Dendritic cell treated with granulocyte-macrophage colony-stimulating factor and Interleukin-4, amounts not matched to agents 40 ng/mL and 50 ng/mL, for 4 days (primary cell): ENCODE measurements at regions not wholly inside any gene's neighbourhood (a gene's known extent, or its start where the extent isn't known, plus 50 kb on each side); places are given as distances from the start of the nearest gene placed in this dataset.

Source experiments
- H3K27ac Mint-ChIP-seq: one replicate; pipeline ENCODE4 v1.8.0; 2022; ENCODE audit warnings: mild to moderate bottlenecking, mixed read lengths
- H3K27me3 Mint-ChIP-seq: one replicate; pipeline ENCODE4 v1.8.0; 2022; ENCODE audit warnings: mild to moderate bottlenecking, mixed read lengths
- H3K36me3 Mint-ChIP-seq: one replicate; pipeline ENCODE4 v1.8.0; 2022; ENCODE audit warnings: low read depth, mixed read lengths
- H3K4me1 Mint-ChIP-seq: one replicate; pipeline ENCODE4 v1.8.0; 2022; ENCODE audit warnings: low read depth, mixed read lengths
- H3K4me3 Mint-ChIP-seq: one replicate; pipeline ENCODE4 v1.8.0; 2022; ENCODE audit warnings: mild to moderate bottlenecking, moderate library complexity, mixed read lengths
- H3K9me3 Mint-ChIP-seq: one replicate; pipeline ENCODE4 v1.8.0; 2022; ENCODE audit warnings: mixed read lengths
- intact Hi-C: fragments of 100-400 bp; cut with micrococcal nuclease; formaldehyde crosslinking; loops from one replicate; pipeline ENCODE4 v1.15.0; 2022

GRCh38 chr2:144615866-144616565 is 96.1 kb upstream of the ZEB2 start:
- peak overlapping the region; percentile 55 for H3K27ac Mint-ChIP-seq
- intact Hi-C loops = loop anchor here (5.0 kb wide), 1 partner anchor 36 kb away; no protein-coding TSS in a partner anchor
- H3K27me3 Mint-ChIP-seq = no peaks in the 10 kb centered on the region
- H3K4me3 Mint-ChIP-seq = no peak overlapping the region
- H3K4me1 Mint-ChIP-seq = peaks cover 36% of the 10 kb centered on the region
- H3K9me3 Mint-ChIP-seq = peaks cover under 1% of the 10 kb centered on the region
- peaks cover 7% of the 10 kb centered on the region for H3K36me3 Mint-ChIP-seq

DNA sequence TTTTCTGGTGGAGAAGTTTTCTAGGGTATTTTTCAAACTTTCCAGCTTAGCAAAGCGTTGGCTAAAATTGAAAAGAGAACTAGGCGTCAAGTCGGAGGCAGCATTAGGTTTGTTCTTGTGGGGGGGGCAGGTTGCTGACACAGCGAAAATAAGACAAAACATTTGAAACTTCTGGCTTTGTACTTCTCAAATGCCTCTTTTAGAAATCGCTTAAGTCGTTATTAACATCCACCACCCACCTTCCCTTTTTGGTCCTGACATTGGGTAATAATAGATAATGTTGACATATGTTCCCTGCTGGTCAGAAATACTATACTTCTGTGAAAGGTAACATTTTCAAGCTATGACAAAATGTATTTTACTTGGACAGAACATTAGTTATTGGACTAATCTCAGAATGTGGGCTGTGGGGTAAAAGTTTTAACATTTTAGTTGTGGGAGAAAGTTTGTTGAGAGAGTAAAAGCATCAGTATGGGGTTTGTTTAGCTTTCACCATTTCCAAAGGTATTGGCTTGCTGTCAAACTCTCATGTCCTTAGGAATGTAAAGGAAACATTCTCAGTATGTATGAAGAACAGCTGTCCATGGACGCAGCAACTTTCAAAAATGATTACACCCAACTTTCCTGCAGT is 88.1 kb upstream of the ZEB2 start:
- H3K4me3 Mint-ChIP-seq = peak overlapping the region; percentile 35
- H3K27me3 Mint-ChIP-seq = no peaks in the 10 kb centered on the region
- no peaks in the 10 kb centered on the region for H3K36me3 Mint-ChIP-seq
- H3K9me3 Mint-ChIP-seq = no peaks in the 10 kb centered on the region
- H3K4me1 Mint-ChIP-seq = peaks cover 55% of the 10 kb centered on the region
- intact Hi-C loops = loop anchor here (1.0 to 5.0 kb wide), 5 partner anchors 53 to 1144 kb away; no protein-coding TSS in a partner anchor
- peak overlapping the region; percentile 94 for H3K27ac Mint-ChIP-seq

DNA sequence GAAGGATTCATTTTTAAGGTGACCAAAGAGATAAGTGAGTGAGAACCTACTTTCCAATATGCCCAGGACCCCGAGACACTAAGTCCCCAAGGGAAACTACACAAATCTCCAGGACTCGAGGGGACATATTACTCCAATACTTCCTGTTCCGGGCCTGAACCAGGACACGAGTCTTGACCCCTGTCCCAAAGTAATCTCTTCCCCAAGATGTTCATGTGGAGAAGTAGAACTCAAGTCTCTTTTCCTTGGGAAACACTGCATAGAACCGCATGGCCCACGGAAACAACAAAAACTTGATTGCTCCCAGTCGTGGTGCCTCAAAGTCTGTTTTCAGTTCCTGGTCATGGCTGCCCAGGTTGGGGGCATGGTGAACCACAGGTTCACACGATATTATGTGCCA is 87.2 kb upstream of the ZEB2 start:
- no peaks in the 10 kb centered on the region for H3K27me3 Mint-ChIP-seq
- intact Hi-C loops = loop anchor here (1.0 to 5.0 kb wide), 4 partner anchors 84 to 1145 kb away; no protein-coding TSS in a partner anchor
- H3K36me3 Mint-ChIP-seq = no peaks in the 10 kb centered on the region
- peaks cover 50% of the 10 kb centered on the region for H3K4me1 Mint-ChIP-seq
- peak overlapping the region; percentile 33 for H3K4me3 Mint-ChIP-seq
- no peaks in the 10 kb centered on the region for H3K9me3 Mint-ChIP-seq
- peak overlapping the region; percentile 94 for H3K27ac Mint-ChIP-seq

DNA sequence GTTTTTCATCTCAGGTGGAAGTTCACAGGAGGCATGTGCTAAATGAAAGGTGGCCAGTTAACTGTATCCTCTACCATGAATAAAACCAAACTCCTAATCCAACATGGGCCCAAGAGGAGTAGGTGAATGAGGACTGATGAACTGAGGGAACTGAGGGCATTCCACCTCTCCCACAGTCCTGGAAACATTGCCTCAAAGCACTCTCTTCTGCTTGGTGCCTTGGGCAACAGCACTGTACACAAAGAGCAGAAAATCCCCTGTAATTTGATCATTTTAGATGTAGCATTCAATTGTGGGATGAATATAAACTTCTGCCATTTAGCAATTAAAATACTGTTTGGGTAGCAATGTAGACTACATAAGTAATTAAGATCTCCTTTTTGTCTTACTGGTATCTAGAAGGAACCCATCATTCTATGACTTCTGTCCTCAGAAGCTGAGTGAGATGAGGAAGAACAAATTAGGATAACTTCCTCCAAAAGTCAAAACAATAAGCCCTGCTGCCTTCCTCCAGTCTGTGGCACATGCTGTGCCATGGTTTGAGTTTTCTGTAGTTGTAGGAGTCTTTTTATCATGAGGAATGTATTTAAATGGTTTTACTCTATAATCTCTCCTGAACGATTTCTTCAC is 86.7 kb upstream of the ZEB2 start:
- Mint-ChIP-seq H3K4me3 (peak overlapping the region; percentile 33), H3K4me1 (peaks cover 49% of the 10 kb centered on the region), H3K9me3 (no peaks in the 10 kb centered on the region), H3K27me3 (no peaks in the 10 kb centered on the region), H3K36me3 (no peaks in the 10 kb centered on the region), H3K27ac (peak overlapping the region; percentile 94)
- intact Hi-C loops = loop anchor here (1.0 to 5.0 kb wide), 4 partner anchors 83 to 1146 kb away; no protein-coding TSS in a partner anchor

DNA sequence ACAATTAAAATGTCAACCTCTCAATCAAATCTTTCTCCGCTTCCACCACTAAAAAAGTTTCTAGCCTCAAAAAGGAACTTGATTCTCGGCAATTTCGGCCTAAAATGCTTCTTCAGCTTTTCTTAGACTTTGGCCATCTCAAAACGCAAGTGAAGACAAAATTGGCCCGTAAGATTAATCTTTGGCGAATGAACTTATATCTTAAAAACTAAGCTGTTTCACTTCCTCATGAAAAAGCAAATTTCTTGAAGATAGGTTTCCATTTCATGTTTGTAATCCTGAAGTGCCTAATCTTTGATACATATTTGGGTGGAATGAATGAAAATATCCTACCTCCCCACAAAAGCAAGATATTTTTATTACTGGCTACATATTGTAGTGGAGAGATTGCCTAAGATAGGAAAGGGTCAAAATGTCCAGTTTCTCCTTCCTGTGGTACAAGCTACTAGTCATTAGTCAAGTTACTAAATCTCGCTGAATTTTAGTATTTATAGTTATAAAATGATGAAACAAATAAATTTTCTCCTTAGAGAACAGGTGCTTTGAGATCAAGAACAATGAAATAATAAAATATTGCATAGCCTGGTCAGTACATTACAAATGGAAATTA is 85.4 kb upstream of the ZEB2 start:
- Mint-ChIP-seq H3K9me3 (no peaks in the 10 kb centered on the region), H3K4me1 (peaks cover 46% of the 10 kb centered on the region), H3K36me3 (no peaks in the 10 kb centered on the region), H3K27ac (peak overlapping the region; percentile 94), H3K27me3 (no peaks in the 10 kb centered on the region), H3K4me3 (no peak overlapping the region)
- intact Hi-C loops = loop anchor here (5.0 kb wide), 1 partner anchor 1147 kb away; no protein-coding TSS in a partner anchor

DNA sequence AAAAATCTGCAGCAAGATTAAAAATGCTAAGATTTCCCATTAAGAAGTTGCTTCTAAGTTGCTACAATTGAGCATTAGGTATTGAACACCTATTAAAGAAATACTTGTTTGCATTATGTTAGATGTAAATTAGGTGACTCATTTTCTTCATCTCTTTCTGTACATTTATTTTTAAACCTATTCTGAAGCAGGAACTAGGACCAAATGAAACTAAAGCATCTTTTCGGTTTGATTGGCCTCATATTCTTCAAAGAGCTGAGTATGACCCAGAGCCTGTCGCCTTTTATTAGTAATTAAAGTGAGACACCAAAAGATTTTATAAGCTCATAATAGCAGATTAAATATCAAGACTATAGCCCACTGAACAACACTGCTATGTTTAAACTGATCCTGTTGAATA is 83.4 kb upstream of the ZEB2 start:
- Mint-ChIP-seq H3K4me3 (no peak overlapping the region), H3K4me1 (peaks cover 37% of the 10 kb centered on the region), H3K27ac (peak overlapping the region; percentile 94)

DNA sequence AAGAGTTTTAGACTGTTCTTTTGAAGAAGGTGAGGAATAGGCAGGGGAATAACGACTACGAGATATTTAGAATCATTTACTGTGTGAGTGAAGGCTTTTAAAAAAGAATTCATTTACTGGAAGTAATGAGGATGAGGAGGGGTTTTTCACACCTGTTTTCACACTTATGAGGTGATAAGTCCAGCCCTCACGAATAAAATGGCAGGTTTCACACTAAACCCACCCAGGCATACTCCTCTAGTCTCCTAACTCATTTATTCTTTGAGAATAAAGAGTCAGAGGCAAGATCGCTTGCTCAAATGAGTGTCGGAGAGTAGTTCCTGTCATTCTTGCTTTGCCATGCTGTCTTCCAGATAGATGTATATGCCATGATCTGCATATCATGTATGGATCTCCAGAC is 79.0 kb upstream of the ZEB2 start:
- peaks cover 29% of the 10 kb centered on the region for H3K4me1 Mint-ChIP-seq
- no peak overlapping the region for H3K4me3 Mint-ChIP-seq
- peaks cover 6% of the 10 kb centered on the region for H3K9me3 Mint-ChIP-seq
- H3K27ac Mint-ChIP-seq = no peak overlapping the region
- intact Hi-C loops = no loop called here
- H3K36me3 Mint-ChIP-seq = no peaks in the 10 kb centered on the region
- H3K27me3 Mint-ChIP-seq = no peaks in the 10 kb centered on the region

More for the DNA sequence above, 83.4 kb upstream of the ZEB2 start:
- H3K9me3 Mint-ChIP-seq = peaks cover 6% of the 10 kb centered on the region
- no peaks in the 10 kb centered on the region for H3K36me3 Mint-ChIP-seq
- no peaks in the 10 kb centered on the region for H3K27me3 Mint-ChIP-seq
- intact Hi-C loops = no loop called here

GRCh38 chr2:144597894-144598593 is 78.1 kb upstream of the ZEB2 start:
- no peaks in the 10 kb centered on the region for H3K36me3 Mint-ChIP-seq
- H3K9me3 Mint-ChIP-seq = peaks cover 6% of the 10 kb centered on the region
- intact Hi-C loops = no loop called here
- peak overlapping the region; percentile 11 for H3K27ac Mint-ChIP-seq
- no peaks in the 10 kb centered on the region for H3K27me3 Mint-ChIP-seq
- H3K4me1 Mint-ChIP-seq = peaks cover 25% of the 10 kb centered on the region
- no peak overlapping the region for H3K4me3 Mint-ChIP-seq

DNA sequence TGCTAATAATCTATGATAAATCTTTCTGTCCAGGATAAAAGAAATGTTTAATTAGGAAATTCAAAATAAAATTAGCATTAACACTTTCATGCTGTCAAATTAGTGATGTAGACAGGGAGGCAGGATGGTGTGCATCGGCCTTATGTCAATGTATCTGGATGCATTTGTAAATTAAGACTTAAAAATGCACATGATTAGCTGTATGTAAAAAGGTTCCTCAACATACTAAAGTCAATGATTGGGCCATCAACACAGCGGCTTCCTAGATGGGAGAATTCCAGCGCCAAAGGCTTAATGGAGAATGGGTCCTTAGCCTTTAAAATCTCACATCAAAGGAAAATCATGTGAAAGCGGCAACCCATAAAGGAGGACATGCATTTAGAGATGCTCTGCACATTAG is 77.5 kb upstream of the ZEB2 start:
- Mint-ChIP-seq H3K27me3 (no peaks in the 10 kb centered on the region), H3K4me3 (no peak overlapping the region), H3K36me3 (no peaks in the 10 kb centered on the region), H3K4me1 (peaks cover 28% of the 10 kb centered on the region), H3K9me3 (peaks cover 6% of the 10 kb centered on the region), H3K27ac (peak overlapping the region; percentile 11)
- intact Hi-C loops = no loop called here

- H3K9me3 Mint-ChIP-seq = peaks cover 6% of the 10 kb centered on the region
- no peak overlapping the region for H3K4me3 Mint-ChIP-seq
- H3K27ac Mint-ChIP-seq = peak overlapping the region; percentile 69
- intact Hi-C loops = no loop called here
- H3K4me1 Mint-ChIP-seq = peaks cover 38% of the 10 kb centered on the region
- no peaks in the 10 kb centered on the region for H3K36me3 Mint-ChIP-seq
- no peaks in the 10 kb centered on the region for H3K27me3 Mint-ChIP-seq
Measured at GRCh38 chr2:144596073-144596871, 76.4 kb upstream of the ZEB2 start.

DNA sequence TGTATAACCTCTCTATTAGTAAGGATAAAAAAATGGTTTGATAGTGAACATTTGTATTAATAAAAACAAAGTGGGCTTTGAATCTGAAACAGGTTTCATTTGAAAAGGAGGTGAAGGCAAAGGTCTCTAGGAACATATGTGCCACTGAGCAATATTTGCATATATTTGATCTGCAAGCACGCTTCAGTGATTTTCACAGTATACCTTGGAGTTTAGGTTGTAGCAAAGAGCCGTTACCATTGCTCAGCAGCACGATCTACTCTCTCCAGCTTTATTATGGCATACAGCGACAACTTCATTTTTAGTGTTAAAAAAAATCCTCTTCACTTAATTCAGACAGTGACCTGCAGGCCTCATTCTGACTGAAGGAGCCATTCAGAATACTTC is 75.8 kb upstream of the ZEB2 start:
- intact Hi-C loops = no loop called here
- H3K4me1 Mint-ChIP-seq = peaks cover 40% of the 10 kb centered on the region
- no peaks in the 10 kb centered on the region for H3K27me3 Mint-ChIP-seq
- peaks cover 6% of the 10 kb centered on the region for H3K9me3 Mint-ChIP-seq
- peak overlapping the region; percentile 69 for H3K27ac Mint-ChIP-seq
- H3K36me3 Mint-ChIP-seq = no peaks in the 10 kb centered on the region
- H3K4me3 Mint-ChIP-seq = no peak overlapping the region

DNA sequence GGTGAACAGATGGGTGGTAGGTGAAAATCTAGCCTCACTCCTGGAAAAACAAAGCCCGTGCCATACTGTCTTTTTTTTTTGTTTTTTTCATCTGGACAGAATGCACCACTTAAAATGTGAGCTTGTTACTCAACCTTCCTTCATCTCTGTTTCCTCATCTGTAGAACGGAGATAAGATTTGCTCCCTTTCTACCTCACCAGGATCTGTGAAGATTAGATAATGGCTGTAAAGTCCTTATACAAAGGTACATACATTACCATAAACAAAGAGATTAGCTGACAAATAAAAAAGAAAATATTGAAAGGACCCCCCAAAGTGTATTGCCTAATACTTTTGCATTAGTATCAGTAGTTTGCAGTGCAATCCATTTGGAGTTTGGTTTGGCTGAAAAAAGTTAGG is 75.4 kb upstream of the ZEB2 start:
- Mint-ChIP-seq H3K4me3 (no peak overlapping the region), H3K4me1 (peaks cover 36% of the 10 kb centered on the region)
- intact Hi-C loops = no loop called here

DNA sequence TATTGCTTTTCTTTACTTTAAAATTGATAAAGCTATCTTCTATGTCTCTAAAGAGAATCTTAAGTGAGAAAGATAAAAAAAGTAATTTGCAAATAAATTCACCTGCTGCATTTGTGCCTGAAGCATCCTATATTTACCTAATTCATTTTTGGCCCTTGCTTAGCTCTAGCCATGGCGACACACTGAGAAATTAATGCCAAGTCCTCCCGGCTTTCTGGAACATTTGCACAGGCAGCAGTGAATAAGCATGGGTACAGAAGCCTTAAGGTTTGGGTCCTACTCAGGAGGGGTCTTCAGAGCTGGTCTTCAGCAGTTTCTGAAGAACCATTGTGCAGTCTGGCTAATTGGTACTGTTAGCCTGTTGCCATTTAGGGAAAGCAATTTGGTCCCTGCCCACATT is 73.9 kb upstream of the ZEB2 start:
- intact Hi-C loops = no loop called here
- H3K4me1 Mint-ChIP-seq = peaks cover 36% of the 10 kb centered on the region
- H3K27ac Mint-ChIP-seq = no peak overlapping the region
- no peak overlapping the region for H3K4me3 Mint-ChIP-seq
- no peaks in the 10 kb centered on the region for H3K27me3 Mint-ChIP-seq
- H3K36me3 Mint-ChIP-seq = no peaks in the 10 kb centered on the region
- no peaks in the 10 kb centered on the region for H3K9me3 Mint-ChIP-seq

More for the DNA sequence above, 75.4 kb upstream of the ZEB2 start:
- Mint-ChIP-seq H3K27me3 (no peaks in the 10 kb centered on the region), H3K36me3 (no peaks in the 10 kb centered on the region), H3K27ac (peak overlapping the region; percentile 69), H3K9me3 (peaks cover 6% of the 10 kb centered on the region)
